GM12864 (cell line): ENCODE measurements at regions not wholly inside any gene's neighbourhood (a gene's known extent, or its start where the extent isn't known, plus 50 kb on each side); places are given as distances from the start of the nearest gene placed in this dataset.

ENCODE experiments used
- DNase-seq: peaks from one replicate; pipeline ENCODE4 v3.0.0-alpha.2; 2011; ENCODE audit warnings: low read depth
- H3K4me3 ChIP-seq: 2 replicates; pipeline ENCODE4 v1.5.1; 2011; ENCODE audit warnings: mild to moderate bottlenecking, low read depth, low read length, control low read depth
- TF ChIP-seq, protein P1 (sequence below): IDR thresholded peaks from 2 replicates; pipeline ENCODE4 v1.5.1; 2011; ENCODE audit warnings: low read depth, mild to moderate bottlenecking, moderate library complexity, low read length, control low read depth, inconsistent platforms; ENCODE audit errors: missing control alignments

DNA sequence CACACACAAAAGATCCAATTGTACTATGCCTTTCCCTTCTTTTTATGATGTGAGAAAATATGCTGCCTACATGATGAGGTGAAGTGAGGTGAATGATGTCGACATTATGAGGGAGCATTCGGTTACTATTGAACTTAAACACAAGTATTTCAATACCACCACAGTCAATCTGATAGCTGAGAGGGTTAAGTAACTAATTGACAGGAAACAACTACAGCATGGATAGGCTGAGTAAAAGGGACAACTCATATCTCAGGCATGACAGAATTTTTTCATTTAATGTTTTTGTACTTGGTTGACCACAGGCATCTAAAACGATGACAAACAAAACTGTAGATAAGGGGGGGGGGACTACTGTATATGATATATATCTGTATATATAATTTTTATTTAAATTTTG is 488.9 kb downstream of the SH2D4B start:
- DNase-seq: no peak
- TF ChIP-seq, protein P1, sequence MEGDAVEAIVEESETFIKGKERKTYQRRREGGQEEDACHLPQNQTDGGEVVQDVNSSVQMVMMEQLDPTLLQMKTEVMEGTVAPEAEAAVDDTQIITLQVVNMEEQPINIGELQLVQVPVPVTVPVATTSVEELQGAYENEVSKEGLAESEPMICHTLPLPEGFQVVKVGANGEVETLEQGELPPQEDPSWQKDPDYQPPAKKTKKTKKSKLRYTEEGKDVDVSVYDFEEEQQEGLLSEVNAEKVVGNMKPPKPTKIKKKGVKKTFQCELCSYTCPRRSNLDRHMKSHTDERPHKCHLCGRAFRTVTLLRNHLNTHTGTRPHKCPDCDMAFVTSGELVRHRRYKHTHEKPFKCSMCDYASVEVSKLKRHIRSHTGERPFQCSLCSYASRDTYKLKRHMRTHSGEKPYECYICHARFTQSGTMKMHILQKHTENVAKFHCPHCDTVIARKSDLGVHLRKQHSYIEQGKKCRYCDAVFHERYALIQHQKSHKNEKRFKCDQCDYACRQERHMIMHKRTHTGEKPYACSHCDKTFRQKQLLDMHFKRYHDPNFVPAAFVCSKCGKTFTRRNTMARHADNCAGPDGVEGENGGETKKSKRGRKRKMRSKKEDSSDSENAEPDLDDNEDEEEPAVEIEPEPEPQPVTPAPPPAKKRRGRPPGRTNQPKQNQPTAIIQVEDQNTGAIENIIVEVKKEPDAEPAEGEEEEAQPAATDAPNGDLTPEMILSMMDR: no peak

DNA sequence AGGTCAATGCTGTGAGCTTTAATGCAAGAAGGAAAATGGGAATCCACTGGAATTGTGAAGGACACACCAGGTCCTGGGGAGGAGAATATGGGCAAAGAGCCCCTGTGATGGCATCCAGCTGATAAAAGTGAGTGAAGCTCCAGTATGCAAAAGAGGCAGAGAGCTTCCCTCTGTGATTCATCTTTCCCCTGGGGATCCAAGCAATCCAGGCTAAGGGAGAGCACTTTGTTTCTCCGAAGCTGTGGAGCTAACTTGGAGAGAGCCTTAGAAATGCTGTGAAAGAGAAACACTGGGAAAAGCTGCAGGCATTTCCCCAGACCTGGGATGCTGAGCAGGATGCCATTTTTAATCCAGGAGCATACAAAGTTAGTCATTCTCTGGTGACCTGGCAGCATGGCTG is 489.5 kb downstream of the SH2D4B start:
- TF ChIP-seq, protein P1: no peak
- H3K4me3 ChIP-seq: no peak overlapping the region

More for the DNA sequence above, 488.9 kb downstream of the SH2D4B start:
- H3K4me3 ChIP-seq: no peak overlapping the region

DNA sequence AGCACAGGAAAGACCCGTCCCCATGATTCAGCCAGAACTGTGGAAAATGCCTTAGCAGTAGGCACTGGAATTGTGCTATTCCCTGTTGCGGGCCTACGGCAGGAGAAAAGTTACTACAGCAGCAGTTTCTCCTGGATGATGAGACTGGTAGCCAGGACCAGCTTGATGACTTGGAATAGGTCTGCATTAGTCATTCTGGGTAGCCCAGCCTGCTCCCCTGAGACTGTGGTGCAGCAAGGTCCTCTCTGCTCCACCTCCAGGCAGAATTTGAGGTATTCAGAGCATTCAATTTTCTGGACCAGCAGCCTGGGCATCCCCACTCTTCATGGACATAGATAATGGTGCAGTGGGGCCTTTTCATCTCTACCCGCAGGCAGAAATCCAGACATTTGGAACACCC is 490.0 kb downstream of the SH2D4B start:
- no peak for DNase-seq
- no peak overlapping the region for H3K4me3 ChIP-seq
- TF ChIP-seq, protein P1: no peak

More for the DNA sequence above, 489.5 kb downstream of the SH2D4B start:
- no peak for DNase-seq

DNA sequence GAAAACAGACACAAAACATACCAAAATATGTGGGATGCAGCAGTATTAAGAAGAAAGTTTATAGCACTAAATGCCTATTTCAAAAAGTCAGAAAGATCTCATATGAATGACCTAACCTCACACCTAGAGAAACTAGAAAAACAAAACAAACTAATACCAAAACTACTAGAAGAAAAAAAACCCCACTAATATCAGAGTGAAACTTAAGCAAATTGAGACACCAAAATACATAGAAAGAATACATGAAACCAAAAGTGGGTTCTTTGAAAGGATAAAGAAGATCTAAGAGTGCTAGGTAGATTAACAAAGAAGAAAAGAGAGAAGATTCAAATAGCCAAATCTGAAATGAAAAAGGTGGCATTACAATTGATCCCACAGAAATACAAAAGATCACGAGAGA is 494.1 kb downstream of the SH2D4B start:
- TF ChIP-seq, protein P1: no peak
- DNase-seq: peak; percentile 31
- H3K4me3 ChIP-seq: no peak overlapping the region

DNA sequence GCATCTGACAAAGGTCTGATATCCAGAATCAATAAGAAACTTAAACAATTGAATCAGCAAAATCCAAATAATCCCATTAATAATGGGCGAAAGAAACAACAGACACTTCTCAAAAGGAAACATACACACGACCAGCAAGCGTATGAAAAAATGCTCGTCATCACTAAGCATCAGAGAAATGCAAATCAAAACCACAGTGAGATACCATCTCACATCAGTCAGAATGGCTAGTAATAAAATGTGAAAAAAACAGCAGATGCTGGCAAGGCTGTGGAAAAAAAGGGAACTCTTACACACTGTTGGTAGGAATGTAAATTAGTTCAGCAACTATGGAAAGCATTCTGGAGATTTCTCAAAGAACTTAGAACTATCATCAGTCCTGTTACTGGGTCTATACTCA is 496.7 kb downstream of the SH2D4B start:
- H3K4me3 ChIP-seq: no peak overlapping the region
- no peak for DNase-seq
- TF ChIP-seq, protein P1: no peak

DNA sequence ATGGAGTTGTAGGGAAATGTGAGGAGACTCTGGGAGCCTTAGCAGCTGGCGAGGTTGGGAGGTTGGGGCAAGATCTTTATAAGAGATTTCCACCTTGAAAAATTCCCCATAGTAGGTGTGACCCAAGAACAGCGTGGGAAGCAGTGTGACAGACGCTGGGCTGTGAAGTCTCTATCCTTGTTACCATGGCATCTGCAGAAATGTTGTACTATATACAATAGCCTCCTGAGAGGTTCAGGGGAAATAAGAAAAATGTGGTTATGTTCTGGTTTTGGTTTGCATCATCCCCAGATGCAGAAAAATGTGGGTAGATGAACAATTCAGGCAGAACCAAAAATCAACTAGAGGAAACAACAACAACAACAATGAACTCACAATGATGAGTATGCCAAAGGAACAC is 498.6 kb downstream of the SH2D4B start:
- DNase-seq: peak; percentile 67
- no peak overlapping the region for H3K4me3 ChIP-seq
- TF ChIP-seq, protein P1: no peak

DNA sequence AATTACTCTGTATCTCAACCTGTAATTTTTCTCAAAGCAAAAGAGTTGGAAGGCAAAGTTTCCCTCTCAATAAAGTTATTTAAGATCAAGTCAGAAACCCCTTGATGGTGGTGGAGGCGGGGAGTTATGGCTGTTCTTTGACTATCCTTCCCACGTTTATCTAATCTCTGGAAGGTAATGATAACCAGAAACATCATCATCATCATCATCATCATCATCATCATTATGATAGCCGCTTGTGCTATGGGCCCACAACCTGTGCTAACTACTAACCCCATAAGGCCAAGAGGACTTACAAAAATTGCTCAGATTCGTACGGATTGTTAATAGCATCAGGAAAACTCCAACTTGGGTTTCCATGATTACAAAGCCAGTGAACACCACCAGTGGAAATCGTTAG is 502.3 kb downstream of the SH2D4B start:
- DNase-seq: no peak
- H3K4me3 ChIP-seq: no peak overlapping the region
- TF ChIP-seq, protein P1: no peak
